BE2C (cell line): ENCODE measurements at regions not wholly inside any gene's neighbourhood (a gene's known extent, or its start where the extent isn't known, plus 50 kb on each side); places are given as distances from the start of the nearest gene placed in this dataset.
"Not testable (repeated sequence)": the region's sequence is repeated elsewhere in the genome, so short reads cannot be mapped to it uniquely, and the experiment has no call there.

Source experiments
- DNase-seq: peaks from one replicate; pipeline ENCODE4 v3.0.0-alpha.2; 2020
- H3K27me3 ChIP-seq: fragments of 250-450 bp; sonication (Bioruptor Pico); 2 replicates; pipeline ENCODE4 v1.5.1; 2020; ENCODE audit warnings: mild to moderate bottlenecking
- H3K36me3 ChIP-seq: fragments of 250-450 bp; sonication (Bioruptor Pico); 2 replicates; pipeline ENCODE4 v1.5.1; 2020; ENCODE audit warnings: mild to moderate bottlenecking
- H3K4me1 ChIP-seq: fragments of 250-450 bp; sonication (Bioruptor Pico); 2 replicates; pipeline ENCODE4 v1.5.1; 2020
- H3K4me3 ChIP-seq: 2 replicates; pipeline ENCODE4 v1.5.1; 2011; ENCODE audit warnings: low read depth, low read length
- H3K9me3 ChIP-seq: fragments of 250-450 bp; sonication (Bioruptor Pico); 2 replicates; pipeline ENCODE4 v1.5.1; 2020
- TF ChIP-seq, protein P1 (sequence below): IDR thresholded peaks from 2 replicates; pipeline ENCODE4 v1.5.1; 2012; ENCODE audit warnings: mild to moderate bottlenecking, low read depth, low read length

DNA sequence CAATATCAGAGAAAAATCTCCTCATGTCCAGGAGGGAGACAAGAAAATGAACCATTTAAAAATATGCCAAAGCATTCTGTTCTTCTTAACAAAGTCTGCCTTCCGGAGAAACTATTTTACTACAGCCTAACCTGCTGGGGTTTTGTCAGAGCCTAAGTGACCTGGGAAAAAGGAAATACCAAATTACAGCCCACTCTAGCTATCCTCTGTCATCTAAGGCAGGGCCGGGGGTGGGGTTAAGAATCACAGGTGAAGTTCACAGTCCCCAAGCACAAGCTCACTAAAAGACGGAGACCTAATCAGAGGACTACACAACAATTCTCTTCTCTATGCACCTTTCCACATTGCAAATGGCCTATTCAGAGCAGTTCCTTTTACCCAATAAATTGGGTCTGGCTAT lies 116.6 kb downstream of the TRIM42 start:
- DNase-seq: no peak
- Histone ChIP-seq H3K4me1 (no peaks in the 10 kb centered on the region), H3K36me3 (no peaks in the 10 kb centered on the region), H3K27me3 (peaks cover 6% of the 10 kb centered on the region; the same call in 1 of the 2 replicates), H3K9me3 (no peaks in the 10 kb centered on the region), H3K4me3 (no peak overlapping the region)
- TF ChIP-seq, protein P1, sequence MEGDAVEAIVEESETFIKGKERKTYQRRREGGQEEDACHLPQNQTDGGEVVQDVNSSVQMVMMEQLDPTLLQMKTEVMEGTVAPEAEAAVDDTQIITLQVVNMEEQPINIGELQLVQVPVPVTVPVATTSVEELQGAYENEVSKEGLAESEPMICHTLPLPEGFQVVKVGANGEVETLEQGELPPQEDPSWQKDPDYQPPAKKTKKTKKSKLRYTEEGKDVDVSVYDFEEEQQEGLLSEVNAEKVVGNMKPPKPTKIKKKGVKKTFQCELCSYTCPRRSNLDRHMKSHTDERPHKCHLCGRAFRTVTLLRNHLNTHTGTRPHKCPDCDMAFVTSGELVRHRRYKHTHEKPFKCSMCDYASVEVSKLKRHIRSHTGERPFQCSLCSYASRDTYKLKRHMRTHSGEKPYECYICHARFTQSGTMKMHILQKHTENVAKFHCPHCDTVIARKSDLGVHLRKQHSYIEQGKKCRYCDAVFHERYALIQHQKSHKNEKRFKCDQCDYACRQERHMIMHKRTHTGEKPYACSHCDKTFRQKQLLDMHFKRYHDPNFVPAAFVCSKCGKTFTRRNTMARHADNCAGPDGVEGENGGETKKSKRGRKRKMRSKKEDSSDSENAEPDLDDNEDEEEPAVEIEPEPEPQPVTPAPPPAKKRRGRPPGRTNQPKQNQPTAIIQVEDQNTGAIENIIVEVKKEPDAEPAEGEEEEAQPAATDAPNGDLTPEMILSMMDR: no peak

DNA sequence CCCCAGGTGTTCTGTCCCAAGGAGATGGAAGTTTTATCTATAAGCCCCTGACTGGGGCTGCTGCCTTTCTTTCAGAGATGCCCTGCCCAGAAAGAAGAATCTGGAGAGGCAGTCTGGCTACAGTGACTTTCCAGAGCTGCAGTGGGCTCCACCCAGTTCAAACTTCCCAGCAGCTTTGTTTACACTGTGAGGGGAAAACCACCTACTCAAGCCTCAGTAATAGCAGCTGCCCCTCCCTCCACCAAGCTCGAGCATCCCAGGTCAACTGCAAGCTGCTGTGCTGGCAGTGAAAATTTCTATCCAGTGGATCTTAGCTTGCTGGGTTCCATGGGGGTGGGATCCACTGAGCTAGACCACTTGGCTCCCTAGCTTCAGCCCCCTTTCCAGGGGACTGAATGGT lies 125.0 kb downstream of the TRIM42 start:
- not testable (repeated sequence) for DNase-seq, H3K4me1 ChIP-seq, H3K9me3 ChIP-seq, H3K36me3 ChIP-seq, H3K27me3 ChIP-seq, H3K4me3 ChIP-seq

DNA sequence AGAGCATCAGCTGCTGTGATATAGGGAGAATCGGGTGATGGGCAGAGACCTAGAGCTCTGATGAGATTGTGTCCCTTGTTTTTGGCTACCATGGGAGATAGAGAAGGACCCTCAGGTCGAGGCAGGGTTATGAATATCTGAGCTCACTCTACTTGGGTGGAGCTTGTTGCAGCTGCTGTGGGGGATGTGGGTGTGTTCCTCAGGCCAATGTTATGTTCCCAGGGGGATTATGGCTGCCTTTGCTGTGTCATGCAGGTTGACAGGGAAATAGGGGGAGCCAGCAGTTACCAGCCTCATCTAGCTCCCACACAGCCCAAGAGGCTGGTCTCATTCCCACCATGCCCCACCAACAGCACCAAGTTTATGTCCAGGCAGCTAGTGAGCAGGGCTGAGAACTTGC lies 131.5 kb downstream of the TRIM42 start:
- H3K9me3 ChIP-seq: no peaks in the 10 kb centered on the region
- H3K4me3 ChIP-seq: no peak overlapping the region
- peak; percentile 11 for DNase-seq
- H3K4me1 ChIP-seq: no peaks in the 10 kb centered on the region; the same call in 1 of the 2 replicates
- TF ChIP-seq, protein P1: no peak
- no peaks in the 10 kb centered on the region for H3K36me3 ChIP-seq
- H3K27me3 ChIP-seq: peaks cover 11% of the 10 kb centered on the region; the same call in 1 of the 2 replicates

DNA sequence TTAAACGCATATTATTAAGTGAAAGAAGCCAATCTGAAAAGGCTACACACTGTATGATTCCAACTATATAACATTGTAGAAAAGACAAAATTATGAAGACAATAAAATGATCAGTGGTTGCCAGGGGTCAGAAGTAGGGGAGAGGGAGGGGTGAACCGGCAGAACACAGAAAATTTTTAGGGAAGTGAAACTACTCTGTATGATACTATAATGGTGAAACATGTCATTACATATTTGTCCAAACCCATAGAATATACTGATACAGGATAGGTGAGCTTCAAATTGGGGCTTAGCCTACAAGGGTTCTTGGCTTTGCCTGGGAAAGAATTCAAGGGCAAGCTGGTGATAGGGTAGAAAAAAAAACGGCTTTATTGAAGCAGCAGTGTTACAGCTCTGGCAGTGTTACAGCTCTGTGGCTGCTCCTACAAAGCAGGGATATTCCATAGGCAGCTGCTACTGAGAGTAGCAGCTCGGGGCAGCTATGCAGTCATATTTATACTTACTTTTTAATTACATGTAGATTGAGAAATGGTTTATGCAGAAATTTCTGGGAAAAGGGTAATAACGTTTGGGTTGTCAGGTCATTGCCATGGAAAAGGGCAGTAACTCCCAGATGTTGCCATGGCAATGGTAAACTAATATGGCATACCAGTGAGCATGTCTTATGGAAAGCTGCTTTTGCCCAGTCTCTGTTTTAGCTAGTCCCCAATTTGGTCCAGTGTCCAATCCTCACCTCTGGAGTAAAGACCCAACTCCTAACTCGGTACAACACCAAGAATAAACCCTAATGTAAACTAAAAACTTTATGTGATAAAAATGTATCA lies 125.1 kb upstream of the SLC25A36 start:
- Histone ChIP-seq H3K4me1 (no peaks in the 10 kb centered on the region), H3K9me3 (no peaks in the 10 kb centered on the region; the same call in 1 of the 2 replicates), H3K27me3 (peaks cover 8% of the 10 kb centered on the region; the same call in 1 of the 2 replicates), H3K4me3 (no peak overlapping the region), H3K36me3 (no peaks in the 10 kb centered on the region)
- DNase-seq: no peak
- TF ChIP-seq, protein P1: no peak

DNA sequence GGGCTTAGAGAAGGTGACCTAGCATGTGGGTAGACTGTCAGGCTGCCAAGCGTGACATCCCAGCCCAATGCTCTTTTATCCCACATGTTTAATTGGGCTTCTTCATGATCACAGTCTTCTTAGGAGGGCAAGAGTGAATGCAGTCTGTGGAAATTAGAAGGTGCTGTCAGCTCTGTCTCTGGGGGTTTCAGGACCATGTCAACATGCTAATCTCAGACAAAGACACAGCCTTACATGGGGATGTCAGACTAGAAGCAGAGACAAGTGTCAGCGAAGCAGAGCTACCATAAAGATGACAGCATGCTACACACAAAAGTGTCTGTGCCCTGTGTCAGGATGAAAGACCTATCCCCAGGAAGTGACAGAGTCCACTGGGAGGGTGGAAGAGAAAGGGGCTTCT lies 120.1 kb upstream of the SLC25A36 start:
- DNase-seq: no peak
- H3K4me3 ChIP-seq: no peak overlapping the region
- no peaks in the 10 kb centered on the region; the same call in 1 of the 2 replicates for H3K9me3 ChIP-seq
- H3K36me3 ChIP-seq: no peaks in the 10 kb centered on the region
- TF ChIP-seq, protein P1: no peak
- no peaks in the 10 kb centered on the region for H3K4me1 ChIP-seq
- H3K27me3 ChIP-seq: peaks cover 4% of the 10 kb centered on the region

DNA sequence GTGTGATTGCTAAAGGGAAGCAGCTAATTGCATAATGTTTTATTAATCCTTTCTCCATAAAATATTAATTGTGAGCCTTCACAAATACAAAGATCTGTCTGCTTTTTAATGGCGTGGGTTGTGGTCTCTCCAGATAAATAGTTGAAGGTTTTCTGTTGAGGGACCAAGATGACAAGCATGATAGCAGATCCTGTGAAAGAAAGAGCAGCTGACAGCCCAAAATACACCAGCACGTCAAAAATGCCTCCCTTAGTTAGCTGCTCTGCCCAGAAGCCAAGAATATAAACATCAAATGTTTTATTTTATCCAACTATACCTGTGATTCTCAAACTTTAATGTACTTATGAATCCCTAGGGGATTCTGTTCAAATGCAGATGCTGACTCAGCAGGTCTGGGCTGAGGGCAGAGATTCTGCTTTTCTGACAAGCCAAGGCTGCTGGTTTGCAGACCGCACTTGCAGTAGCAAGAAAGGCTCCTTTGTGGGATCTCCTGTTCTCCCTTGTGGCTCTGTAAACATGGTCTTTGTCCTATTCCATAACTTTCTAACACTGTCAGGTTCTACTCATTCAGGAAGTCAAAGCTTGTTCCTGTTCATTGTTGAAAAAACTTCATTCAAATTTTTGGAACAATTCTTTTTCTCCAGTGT lies 119.1 kb upstream of the SLC25A36 start:
- DNase-seq: no peak

More for the DNA sequence above, 119.1 kb upstream of the SLC25A36 start:
- H3K27me3 ChIP-seq: no peaks in the 10 kb centered on the region; the same call in 1 of the 2 replicates
- no peaks in the 10 kb centered on the region; the same call in 1 of the 2 replicates for H3K9me3 ChIP-seq
- H3K4me3 ChIP-seq: no peak overlapping the region
- no peaks in the 10 kb centered on the region for H3K36me3 ChIP-seq
- TF ChIP-seq, protein P1: no peak
- H3K4me1 ChIP-seq: no peaks in the 10 kb centered on the region
